GM23338 (cell line): ENCODE measurements at regions not wholly inside any gene's neighbourhood (a gene's known extent, or its start where the extent isn't known, plus 50 kb on each side); places are given as distances from the start of the nearest gene placed in this dataset.
A peak's percentile ranks its signal among the peaks of the same experiment; 100 is the strongest.

Experiments
- ATAC-seq: fragments of 200-7000 bp; cut with Tn5 transposase; 3 replicates; pipeline ENCODE4 v1.9.1; 2020
- DNase-seq: peaks from one replicate; pipeline ENCODE4 v3.0.0-alpha.2; 2015; ENCODE audit warnings: low spot score
- H2AFZ ChIP-seq: fragments of 200-600 bp; sonication (generic); 2 replicates; pipeline ENCODE4 v1.8.0; 2016; ENCODE audit warnings: antibody characterized with exemption, mild to moderate bottlenecking, moderate library complexity
- H3F3A ChIP-seq: fragments of 200-600 bp; sonication (generic); replicated peaks from 2 replicates; pipeline ENCODE4 v1.8.0; 2017; ENCODE audit warnings: antibody characterized with exemption, mixed run types, low read depth
- H3K27ac ChIP-seq: fragments of 200-600 bp; sonication (generic); 2 replicates; pipeline ENCODE4 v1.6.1; 2016; ENCODE audit warnings: low read depth
- H3K27me3 ChIP-seq: fragments of 200-600 bp; sonication (generic); 2 replicates; pipeline ENCODE4 v1.8.0; 2016; ENCODE audit warnings: mild to moderate bottlenecking, mixed run types, moderate library complexity; ENCODE audit not compliant: insufficient read depth
- H3K36me3 ChIP-seq: fragments of 200-600 bp; sonication (generic); 2 replicates; pipeline ENCODE4 v1.8.0; 2016; ENCODE audit warnings: mild to moderate bottlenecking; ENCODE audit not compliant: insufficient read depth
- H3K4me1 ChIP-seq: fragments of 200-600 bp; sonication (generic); 2 replicates; pipeline ENCODE4 v1.8.0; 2016; ENCODE audit warnings: mild to moderate bottlenecking, moderate library complexity; ENCODE audit not compliant: insufficient read depth
- H3K4me2 ChIP-seq: fragments of 200-600 bp; sonication (generic); 2 replicates; pipeline ENCODE4 v1.7.1; 2017; ENCODE audit warnings: mixed run types
- H3K4me3 ChIP-seq: fragments of 200-600 bp; sonication (generic); 2 replicates; pipeline ENCODE4 v1.6.1; 2016; ENCODE audit warnings: mixed run types
- H3K79me2 ChIP-seq: fragments of 200-600 bp; sonication (generic); replicated peaks from 2 replicates; pipeline ENCODE4 v1.8.0; 2017; ENCODE audit warnings: mild to moderate bottlenecking; ENCODE audit not compliant: insufficient read depth
- H3K9me2 ChIP-seq: fragments of 200-600 bp; sonication (generic); 2 replicates; pipeline ENCODE4 v1.8.0; 2017; ENCODE audit not compliant: insufficient read depth
- H4K20me1 ChIP-seq: fragments of 200-600 bp; sonication (generic); replicated peaks from 2 replicates; pipeline ENCODE4 v1.8.0; 2017; ENCODE audit warnings: mild to moderate bottlenecking; ENCODE audit not compliant: insufficient read depth
- H3K27ac Mint-ChIP-seq: 2 replicates; pipeline ENCODE4 v1.8.0; 2020; ENCODE audit warnings: inconsistent platforms, mild to moderate bottlenecking, moderate library complexity, mixed read lengths
- H3K27me3 Mint-ChIP-seq: 3 replicates; pipeline ENCODE4 v1.8.0; 2022; ENCODE audit warnings: low read depth, mild to moderate bottlenecking, moderate library complexity, mixed read lengths, inconsistent platforms; ENCODE audit not compliant: insufficient read depth, poor library complexity
- H3K36me3 Mint-ChIP-seq: 3 replicates; pipeline ENCODE4 v1.8.0; 2021; ENCODE audit warnings: low read depth, mild to moderate bottlenecking, inconsistent platforms, moderate library complexity, mixed read lengths
- H3K4me1 Mint-ChIP-seq: 3 replicates; pipeline ENCODE4 v1.8.0; 2020; ENCODE audit warnings: mild to moderate bottlenecking, inconsistent platforms, mixed read lengths
- H3K4me3 Mint-ChIP-seq: 3 replicates; pipeline ENCODE4 v1.8.0; 2021; ENCODE audit warnings: moderate library complexity, mild to moderate bottlenecking, inconsistent platforms, mixed read lengths
- H3K9me3 Mint-ChIP-seq: 3 replicates; pipeline ENCODE4 v1.8.0; 2020; ENCODE audit warnings: moderate library complexity, mild to moderate bottlenecking, inconsistent platforms, mixed read lengths
- EZH2 ChIP-seq: fragments of 200-600 bp; sonication (generic); IDR thresholded peaks from one replicate; pipeline ENCODE4 v1.8.0; 2017; ENCODE audit warnings: antibody characterized with exemption, mild to moderate bottlenecking, low read depth; ENCODE audit not compliant: unreplicated experiment
- JUNB ChIP-seq: IDR thresholded peaks from one replicate; pipeline ENCODE4 v1.6.1; 2016; ENCODE audit warnings: antibody characterized with exemption; ENCODE audit not compliant: unreplicated experiment
- NANOG ChIP-seq: IDR thresholded peaks from 2 replicates; pipeline ENCODE4 v1.6.1; 2016; ENCODE audit warnings: antibody characterized with exemption, borderline replicate concordance
- POLR2AphosphoS5 ChIP-seq: IDR thresholded peaks from 2 replicates; pipeline ENCODE4 v1.6.1; 2016; ENCODE audit warnings: antibody characterized with exemption, low read depth
- REST ChIP-seq: IDR thresholded peaks from one replicate; pipeline ENCODE4 v1.6.1; 2018; ENCODE audit warnings: antibody characterized with exemption; ENCODE audit not compliant: unreplicated experiment
- TF ChIP-seq, protein P1 (sequence below), 2 experiments: fragments of 200-600 bp in 1 of 2; sonication (generic) in 1 of 2; conservative IDR thresholded peaks; 2 replicates each; pipeline versions ENCODE4 v1.5.1 to v1.6.1; 2016 to 2017; ENCODE audit warnings: antibody characterized with exemption in 2 of 2, low read depth in 2 of 2, mild to moderate bottlenecking in 2 of 2, moderate library complexity in 1 of 2

DNA sequence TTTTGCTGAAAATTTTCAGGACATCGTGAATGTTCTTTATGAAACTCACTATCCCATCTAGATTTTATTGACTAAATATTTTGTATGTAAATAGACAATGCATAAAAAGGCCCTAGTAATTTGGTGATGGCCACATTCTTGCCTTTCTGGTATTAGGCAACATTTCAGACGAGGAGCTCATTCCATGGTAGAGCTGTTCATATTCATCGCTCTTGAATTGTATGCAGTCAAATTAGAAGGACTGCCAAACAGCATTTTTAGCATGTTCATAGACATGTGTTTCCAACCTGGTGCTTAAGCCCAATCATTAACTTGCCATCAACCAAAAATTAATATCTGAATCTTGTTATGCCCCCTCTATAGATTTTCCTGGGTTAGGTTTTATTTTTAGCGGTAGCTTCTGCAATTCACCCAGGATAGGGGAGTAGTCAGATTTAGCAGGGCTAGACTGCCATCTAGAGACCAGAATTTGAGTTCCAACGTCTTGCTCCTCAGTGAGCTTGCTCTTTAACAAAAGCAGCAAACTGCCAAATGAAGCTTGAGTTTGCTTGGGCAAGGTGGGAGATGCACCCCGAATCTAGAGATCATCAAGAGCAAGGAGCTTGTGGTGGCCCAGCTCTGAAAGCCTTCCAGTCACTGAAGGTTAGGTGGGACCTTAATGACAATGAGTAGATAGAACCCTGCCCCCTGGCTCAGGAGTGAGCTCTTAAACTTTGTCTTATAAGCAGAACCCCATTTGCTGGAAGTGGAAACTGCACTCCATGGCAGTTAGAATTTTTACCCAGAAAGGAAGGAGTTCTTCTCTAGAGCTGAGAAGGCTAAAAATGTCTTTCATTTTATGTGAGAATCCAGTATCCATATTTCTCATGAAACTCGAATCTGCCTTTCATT is 456.2 kb downstream of the RASEF start:
- 0 out of 3 replicates have a peak, but pooled peaks cover 2% of the 10 kb centered on the region for H3K4me1 Mint-ChIP-seq
- peaks cover 7% of the 10 kb centered on the region for H3K4me1 ChIP-seq
- no peak overlapping the region for H3K27ac Mint-ChIP-seq
- H3K27ac ChIP-seq = no peak overlapping the region
- no peak overlapping the region for H3K4me3 ChIP-seq
- peak overlapping the region; percentile 1; the same call in 1 of the 2 replicates for H2AFZ ChIP-seq
- H3K36me3 Mint-ChIP-seq = no peaks in the 10 kb centered on the region
- ATAC-seq = peak; percentile 94
- no peaks in the 10 kb centered on the region for H3K27me3 ChIP-seq
- H3K27me3 Mint-ChIP-seq = peaks cover 2% of the 10 kb centered on the region
- H4K20me1 ChIP-seq = no peaks in the 10 kb centered on the region
- H3K9me3 Mint-ChIP-seq = no peaks in the 10 kb centered on the region
- H3F3A ChIP-seq = no peaks in the 10 kb centered on the region
- H3K36me3 ChIP-seq = no peaks in the 10 kb centered on the region
- H3K9me2 ChIP-seq = no peaks in the 10 kb centered on the region
- H3K4me3 Mint-ChIP-seq = no peak overlapping the region
- TF ChIP-seq, protein P1, sequence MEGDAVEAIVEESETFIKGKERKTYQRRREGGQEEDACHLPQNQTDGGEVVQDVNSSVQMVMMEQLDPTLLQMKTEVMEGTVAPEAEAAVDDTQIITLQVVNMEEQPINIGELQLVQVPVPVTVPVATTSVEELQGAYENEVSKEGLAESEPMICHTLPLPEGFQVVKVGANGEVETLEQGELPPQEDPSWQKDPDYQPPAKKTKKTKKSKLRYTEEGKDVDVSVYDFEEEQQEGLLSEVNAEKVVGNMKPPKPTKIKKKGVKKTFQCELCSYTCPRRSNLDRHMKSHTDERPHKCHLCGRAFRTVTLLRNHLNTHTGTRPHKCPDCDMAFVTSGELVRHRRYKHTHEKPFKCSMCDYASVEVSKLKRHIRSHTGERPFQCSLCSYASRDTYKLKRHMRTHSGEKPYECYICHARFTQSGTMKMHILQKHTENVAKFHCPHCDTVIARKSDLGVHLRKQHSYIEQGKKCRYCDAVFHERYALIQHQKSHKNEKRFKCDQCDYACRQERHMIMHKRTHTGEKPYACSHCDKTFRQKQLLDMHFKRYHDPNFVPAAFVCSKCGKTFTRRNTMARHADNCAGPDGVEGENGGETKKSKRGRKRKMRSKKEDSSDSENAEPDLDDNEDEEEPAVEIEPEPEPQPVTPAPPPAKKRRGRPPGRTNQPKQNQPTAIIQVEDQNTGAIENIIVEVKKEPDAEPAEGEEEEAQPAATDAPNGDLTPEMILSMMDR (conservative IDR thresholded peaks at IDR 0.05; ENCODE audit: low read depth in 2 of 2) = peak; percentile 82
- no peak for TF ChIP-seq POLR2AphosphoS5
- DNase-seq = peak; percentile 88
- H3K79me2 ChIP-seq = no peaks in the 10 kb centered on the region
- no peak overlapping the region for H3K4me2 ChIP-seq

GRCh38 chr9:82608487-82608886 is 454.5 kb downstream of the RASEF start:
- H3K27ac ChIP-seq = no peak overlapping the region
- no peak overlapping the region for H2AFZ ChIP-seq
- H3K4me3 ChIP-seq = no peak overlapping the region
- DNase-seq (no peak), ATAC-seq (no peak)
- H3K79me2 ChIP-seq = no peaks in the 10 kb centered on the region
- H3K4me3 Mint-ChIP-seq = no peak overlapping the region
- no peak overlapping the region for H3K27ac Mint-ChIP-seq
- no peaks in the 10 kb centered on the region for H3F3A ChIP-seq
- H3K9me3 Mint-ChIP-seq = no peaks in the 10 kb centered on the region
- H3K36me3 ChIP-seq = no peaks in the 10 kb centered on the region
- peaks cover 2% of the 10 kb centered on the region for H3K27me3 Mint-ChIP-seq
- no peaks in the 10 kb centered on the region for H3K36me3 Mint-ChIP-seq
- H3K4me1 Mint-ChIP-seq = 0 out of 3 replicates have a peak, but pooled peaks cover 2% of the 10 kb centered on the region
- no peak overlapping the region for H3K4me2 ChIP-seq
- no peak for TF ChIP-seq NANOG
- TF ChIP-seq EZH2 = no peak
- no peaks in the 10 kb centered on the region for H4K20me1 ChIP-seq
- H3K9me2 ChIP-seq = no peaks in the 10 kb centered on the region
- H3K27me3 ChIP-seq = no peaks in the 10 kb centered on the region
- peaks cover 7% of the 10 kb centered on the region for H3K4me1 ChIP-seq

DNA sequence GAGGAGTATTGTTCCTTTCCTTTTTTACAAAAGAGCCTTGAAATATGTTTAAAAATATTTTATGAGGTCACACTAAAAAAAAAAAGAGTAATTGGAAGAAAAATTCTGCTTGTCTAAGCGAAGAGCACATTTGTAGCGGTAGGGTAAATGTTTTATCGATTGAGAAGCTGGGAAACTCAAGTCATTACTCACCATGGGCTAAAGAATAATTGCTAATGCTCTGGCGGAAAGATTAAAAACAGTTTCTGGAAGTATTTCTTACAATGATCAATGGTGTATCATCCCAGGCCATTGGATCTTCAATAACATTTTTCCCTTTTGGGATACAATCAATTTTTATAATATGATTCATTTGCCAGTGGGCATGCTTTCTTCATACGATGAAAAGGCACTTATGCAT is 450.0 kb downstream of the RASEF start:
- no peaks in the 10 kb centered on the region for H3K36me3 Mint-ChIP-seq
- H3K27me3 Mint-ChIP-seq = peaks cover 2% of the 10 kb centered on the region
- TF ChIP-seq POLR2AphosphoS5 = no peak
- no peak for TF ChIP-seq JUNB
- no peak for TF ChIP-seq REST
- no peaks in the 10 kb centered on the region for H3K9me2 ChIP-seq
- ATAC-seq (no peak), DNase-seq (no peak)
- H3K4me1 Mint-ChIP-seq = 0 out of 3 replicates have a peak, but pooled peaks cover 2% of the 10 kb centered on the region
- no peaks in the 10 kb centered on the region for H3K27me3 ChIP-seq
- peaks cover 7% of the 10 kb centered on the region for H3K4me1 ChIP-seq
- no peak overlapping the region for H3K4me3 Mint-ChIP-seq
- no peaks in the 10 kb centered on the region for H4K20me1 ChIP-seq
- H3K4me3 ChIP-seq = no peak overlapping the region
- no peaks in the 10 kb centered on the region for H3K36me3 ChIP-seq
- no peak overlapping the region for H3K27ac ChIP-seq
- no peaks in the 10 kb centered on the region for H3K9me3 Mint-ChIP-seq
- no peak overlapping the region for H3K4me2 ChIP-seq
- no peaks in the 10 kb centered on the region for H3K79me2 ChIP-seq
- no peak overlapping the region for H2AFZ ChIP-seq
- H3K27ac Mint-ChIP-seq = no peak overlapping the region
- no peaks in the 10 kb centered on the region for H3F3A ChIP-seq
